Uterus (tissue), 2 donors: ENCODE measurements at regions not wholly inside any gene's neighbourhood (a gene's known extent, or its start where the extent isn't known, plus 50 kb on each side); places are given as distances from the start of the nearest gene placed in this dataset.

ENCODE experiments used
- CTCF ChIP-seq, 4 experiments: fragments of 200-600 bp in 2 of 4; fragments of 450-650 bp in 2 of 4; sonication (generic) in 2 of 4; IDR thresholded peaks; one replicate each; pipeline ENCODE4 v1.5.1; 2016 to 2019; ENCODE audit warnings: antibody characterized with exemption in 4 of 4, mild to moderate bottlenecking in 2 of 4, moderate library complexity in 1 of 4
- POLR2A ChIP-seq, 2 donors: fragments of 450-650 bp; IDR thresholded peaks; one replicate each; pipeline ENCODE4 v1.6.1; 2016; ENCODE audit warnings: antibody characterized with exemption in 2 of 2, mild to moderate bottlenecking in 1 of 2, moderate library complexity in 1 of 2

DNA sequence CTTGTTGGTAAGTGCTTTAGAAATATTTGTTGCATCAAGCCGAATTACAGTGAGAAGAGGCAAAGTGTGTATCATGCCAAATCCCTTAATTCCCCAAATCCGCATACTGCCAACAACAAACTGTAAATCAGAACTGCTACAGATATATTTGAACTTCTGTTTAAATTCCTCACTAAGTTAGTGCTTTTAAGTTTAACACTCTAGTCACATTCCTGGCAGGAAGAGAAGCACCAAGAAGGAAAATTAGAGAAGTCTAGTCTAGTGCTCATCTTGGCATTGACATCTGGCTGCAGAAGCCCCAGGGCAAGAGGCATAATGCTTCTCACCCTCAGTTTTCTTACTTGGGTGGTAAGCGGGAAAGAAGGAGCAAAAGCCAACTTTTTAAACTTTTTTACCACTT lies 343.5 kb downstream of the GPR37 start:
- TF ChIP-seq CTCF (IDR thresholded peaks at IDR 0.05), result no peak
- TF ChIP-seq POLR2A (IDR thresholded peaks at IDR 0.05), result no peak
